ENCODE measurements at regions not wholly inside any gene's neighbourhood (a gene's known extent, or its start where the extent isn't known, plus 50 kb on each side); places are given as distances from the start of the nearest gene placed in this dataset.
A peak's percentile ranks its signal among the peaks of the same experiment; 100 is the strongest.

DNA sequence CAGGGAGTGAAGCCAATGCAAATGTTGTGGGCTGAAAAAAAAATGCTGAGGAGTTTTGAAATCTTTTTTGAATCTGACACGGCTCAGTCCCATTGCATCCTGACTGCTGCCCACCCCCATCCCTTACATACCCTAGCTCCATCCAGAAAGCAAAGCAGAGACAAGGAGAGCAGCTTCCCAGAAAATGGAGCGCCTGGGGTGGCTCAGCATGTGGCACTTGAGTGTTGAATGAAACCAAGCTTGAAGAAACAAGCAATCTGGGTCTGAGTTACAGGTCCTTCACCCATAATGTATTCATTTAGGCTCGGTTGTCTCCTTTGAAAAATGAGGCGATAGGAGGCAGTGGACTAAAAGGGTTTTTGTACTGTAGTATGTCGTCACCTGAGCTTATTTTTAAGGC is 244.2 kb upstream of the ACVR2A start:
- Histone ChIP-seq H3K9ac (ENCODE audit: low read length) (no peak overlapping the region), H3K4me3 (ENCODE audit: insufficient read depth, low read depth, low read length) (no peak overlapping the region), H3K27me3 (ENCODE audit: insufficient read depth, low read length) (no peaks in the 10 kb centered on the region), H3K79me2 (ENCODE audit: insufficient read depth, low read length) (no peaks in the 10 kb centered on the region), H3K36me3 (ENCODE audit: insufficient read depth, low read length) (no peaks in the 10 kb centered on the region), H3K4me1 (ENCODE audit: insufficient read depth, low read length) (no peaks in the 10 kb centered on the region), H4K20me1 (ENCODE audit: insufficient read depth, low read length) (no peaks in the 10 kb centered on the region), H2AFZ (ENCODE audit: low read depth, low read length) (no peak overlapping the region), H3K4me2 (ENCODE audit: low read length) (no peak overlapping the region), H3K27ac (ENCODE audit: low read depth, low read length) (no peak overlapping the region), H3K9me3 (ENCODE audit: insufficient read depth, low read depth, low read length) (no peaks in the 10 kb centered on the region)
- no peak for TF ChIP-seq EZH2 (IDR thresholded peaks at IDR 0.05; ENCODE audit: insufficient read depth, low read length)
- TF ChIP-seq, protein P1, sequence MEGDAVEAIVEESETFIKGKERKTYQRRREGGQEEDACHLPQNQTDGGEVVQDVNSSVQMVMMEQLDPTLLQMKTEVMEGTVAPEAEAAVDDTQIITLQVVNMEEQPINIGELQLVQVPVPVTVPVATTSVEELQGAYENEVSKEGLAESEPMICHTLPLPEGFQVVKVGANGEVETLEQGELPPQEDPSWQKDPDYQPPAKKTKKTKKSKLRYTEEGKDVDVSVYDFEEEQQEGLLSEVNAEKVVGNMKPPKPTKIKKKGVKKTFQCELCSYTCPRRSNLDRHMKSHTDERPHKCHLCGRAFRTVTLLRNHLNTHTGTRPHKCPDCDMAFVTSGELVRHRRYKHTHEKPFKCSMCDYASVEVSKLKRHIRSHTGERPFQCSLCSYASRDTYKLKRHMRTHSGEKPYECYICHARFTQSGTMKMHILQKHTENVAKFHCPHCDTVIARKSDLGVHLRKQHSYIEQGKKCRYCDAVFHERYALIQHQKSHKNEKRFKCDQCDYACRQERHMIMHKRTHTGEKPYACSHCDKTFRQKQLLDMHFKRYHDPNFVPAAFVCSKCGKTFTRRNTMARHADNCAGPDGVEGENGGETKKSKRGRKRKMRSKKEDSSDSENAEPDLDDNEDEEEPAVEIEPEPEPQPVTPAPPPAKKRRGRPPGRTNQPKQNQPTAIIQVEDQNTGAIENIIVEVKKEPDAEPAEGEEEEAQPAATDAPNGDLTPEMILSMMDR (IDR thresholded peaks at IDR 0.05; ENCODE audit: insufficient read depth, low read depth, low read length), result no peak
- H3K4me1 Mint-ChIP-seq (ENCODE audit: low read depth, unreplicated experiment), result peaks cover 7% of the 10 kb centered on the region
- no peak overlapping the region for H3K27ac Mint-ChIP-seq (ENCODE audit: unreplicated experiment)
- no peaks in the 10 kb centered on the region for H3K36me3 Mint-ChIP-seq (ENCODE audit: low read depth, unreplicated experiment)
- H3K9me3 Mint-ChIP-seq (ENCODE audit: unreplicated experiment), result peaks cover 3% of the 10 kb centered on the region
- no peak for FAIRE-seq
- DNase-seq (ENCODE audit: low read depth), result no peak
- no peak overlapping the region for H3K4me3 Mint-ChIP-seq (ENCODE audit: unreplicated experiment)
- peaks cover 7% of the 10 kb centered on the region for H3K27me3 Mint-ChIP-seq (ENCODE audit: low read depth, unreplicated experiment)

- Histone ChIP-seq H4K20me1 (ENCODE audit: insufficient read depth, low read length) (no peaks in the 10 kb centered on the region), H3K9me3 (ENCODE audit: insufficient read depth, low read depth, low read length) (no peaks in the 10 kb centered on the region), H3K36me3 (ENCODE audit: insufficient read depth, low read length) (no peaks in the 10 kb centered on the region), H3K4me2 (ENCODE audit: low read length) (no peak overlapping the region), H3K9ac (ENCODE audit: low read length) (no peak overlapping the region), H3K4me1 (ENCODE audit: insufficient read depth, low read length) (no peaks in the 10 kb centered on the region), H3K79me2 (ENCODE audit: insufficient read depth, low read length) (no peaks in the 10 kb centered on the region), H3K27ac (ENCODE audit: low read depth, low read length) (no peak overlapping the region), H2AFZ (ENCODE audit: low read depth, low read length) (peak overlapping the region; percentile 18), H3K27me3 (ENCODE audit: insufficient read depth, low read length) (no peaks in the 10 kb centered on the region), H3K4me3 (ENCODE audit: insufficient read depth, low read depth, low read length) (no peak overlapping the region)
- H3K36me3 Mint-ChIP-seq (ENCODE audit: low read depth, unreplicated experiment), result no peaks in the 10 kb centered on the region
- no peak overlapping the region for H3K4me3 Mint-ChIP-seq (ENCODE audit: unreplicated experiment)
- peaks cover 7% of the 10 kb centered on the region for H3K4me1 Mint-ChIP-seq (ENCODE audit: low read depth, unreplicated experiment)
- FAIRE-seq (no peak), DNase-seq (ENCODE audit: low read depth) (peak; percentile 24)
- H3K27me3 Mint-ChIP-seq (ENCODE audit: low read depth, unreplicated experiment), result peaks cover 7% of the 10 kb centered on the region
- TF ChIP-seq EZH2 (IDR thresholded peaks at IDR 0.05; ENCODE audit: insufficient read depth, low read length), result no peak
- TF ChIP-seq, protein P1 (IDR thresholded peaks at IDR 0.05; ENCODE audit: insufficient read depth, low read depth, low read length), result no peak
- H3K9me3 Mint-ChIP-seq (ENCODE audit: unreplicated experiment), result peaks cover 3% of the 10 kb centered on the region
- H3K27ac Mint-ChIP-seq (ENCODE audit: unreplicated experiment), result no peak overlapping the region
Measured at GRCh38 chr2:147600223-147600622, 244.6 kb upstream of the ACVR2A start.

DNA sequence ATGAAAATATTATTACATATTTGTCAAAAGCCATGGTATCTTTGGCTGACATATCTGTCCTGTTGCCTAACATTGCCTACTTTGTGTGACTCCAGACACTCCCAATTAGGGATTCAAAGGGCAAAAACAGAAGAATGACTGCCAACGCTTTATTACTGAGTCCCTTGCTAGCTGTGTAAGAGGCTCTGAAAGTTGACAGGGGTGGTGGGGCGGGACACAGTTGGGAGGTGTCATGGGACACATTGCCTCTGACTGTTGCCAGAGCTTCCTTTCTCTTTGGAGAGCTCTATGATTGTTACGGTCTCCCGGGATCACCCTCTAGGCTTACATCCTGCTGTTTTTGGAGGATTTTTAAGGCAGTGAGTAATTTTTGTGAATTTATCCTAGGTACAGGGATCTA is 249.6 kb upstream of the ACVR2A start:
- H3K27ac Mint-ChIP-seq (ENCODE audit: unreplicated experiment), result no peak overlapping the region
- peaks cover 7% of the 10 kb centered on the region for H3K9me3 ChIP-seq (ENCODE audit: insufficient read depth, low read depth, low read length)
- no peak for TF ChIP-seq EZH2 (IDR thresholded peaks at IDR 0.05; ENCODE audit: insufficient read depth, low read length)
- TF ChIP-seq, protein P1 (IDR thresholded peaks at IDR 0.05; ENCODE audit: insufficient read depth, low read depth, low read length), result no peak
- H3K27me3 Mint-ChIP-seq (ENCODE audit: low read depth, unreplicated experiment), result peaks cover 5% of the 10 kb centered on the region
- H2AFZ ChIP-seq (ENCODE audit: low read depth, low read length), result no peak overlapping the region
- H3K36me3 ChIP-seq (ENCODE audit: insufficient read depth, low read length), result no peaks in the 10 kb centered on the region
- no peaks in the 10 kb centered on the region for H3K27me3 ChIP-seq (ENCODE audit: insufficient read depth, low read length)
- H3K36me3 Mint-ChIP-seq (ENCODE audit: low read depth, unreplicated experiment), result no peaks in the 10 kb centered on the region
- no peaks in the 10 kb centered on the region for H3K4me1 ChIP-seq (ENCODE audit: insufficient read depth, low read length)
- H3K4me3 ChIP-seq (ENCODE audit: insufficient read depth, low read depth, low read length), result no peak overlapping the region
- no peak overlapping the region for H3K4me3 Mint-ChIP-seq (ENCODE audit: unreplicated experiment)
- H3K9ac ChIP-seq (ENCODE audit: low read length), result no peak overlapping the region
- H4K20me1 ChIP-seq (ENCODE audit: insufficient read depth, low read length), result no peaks in the 10 kb centered on the region
- DNase-seq (ENCODE audit: low read depth) (no peak), FAIRE-seq (no peak)
- no peak overlapping the region for H3K4me2 ChIP-seq (ENCODE audit: low read length)
- H3K4me1 Mint-ChIP-seq (ENCODE audit: low read depth, unreplicated experiment), result peaks cover 4% of the 10 kb centered on the region
- H3K27ac ChIP-seq (ENCODE audit: low read depth, low read length), result no peak overlapping the region
- H3K79me2 ChIP-seq (ENCODE audit: insufficient read depth, low read length), result no peaks in the 10 kb centered on the region
- no peaks in the 10 kb centered on the region for H3K9me3 Mint-ChIP-seq (ENCODE audit: unreplicated experiment)

All from astrocyte (in vitro differentiated cells and primary cell).